ENCODE measurements at regions not wholly inside any gene's neighbourhood (a gene's known extent, or its start where the extent isn't known, plus 50 kb on each side); places are given as distances from the start of the nearest gene placed in this dataset.

DNA sequence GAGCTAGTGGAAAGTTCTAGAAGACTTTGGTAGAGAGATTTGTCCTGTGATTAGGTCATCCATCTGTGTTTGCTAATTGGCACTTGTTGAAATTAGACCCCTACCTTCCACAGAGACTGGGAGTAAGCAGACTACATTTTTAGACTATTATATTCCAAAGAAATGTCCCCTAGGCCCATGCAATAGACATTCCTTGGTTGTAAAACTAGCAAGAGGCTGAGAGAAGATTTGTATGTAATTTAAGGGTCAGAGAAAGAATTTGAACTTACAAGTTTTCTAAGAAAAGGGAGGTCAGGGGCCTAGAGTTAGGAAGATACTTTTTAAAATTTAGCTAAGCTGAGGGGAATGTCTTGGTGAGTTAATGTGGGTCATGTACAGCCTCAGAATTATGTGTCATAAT lies 470.7 kb upstream of the SLITRK1 start:
- Histone ChIP-seq H3K27me3 (no peaks in the 10 kb centered on the region), H3K9me3 (no peaks in the 10 kb centered on the region), H3K36me3 (no peaks in the 10 kb centered on the region), H3K4me1 (no peaks in the 10 kb centered on the region), H3K27ac (no peak overlapping the region), H3K4me3 (no peak overlapping the region)
- no peak for DNase-seq (ENCODE audit: low spot score in 2 of 2)
- TF ChIP-seq EP300 (IDR thresholded peaks at IDR 0.05) (no peak), POLR2A (IDR thresholded peaks at IDR 0.05) (no peak)
- TF ChIP-seq, protein P1, sequence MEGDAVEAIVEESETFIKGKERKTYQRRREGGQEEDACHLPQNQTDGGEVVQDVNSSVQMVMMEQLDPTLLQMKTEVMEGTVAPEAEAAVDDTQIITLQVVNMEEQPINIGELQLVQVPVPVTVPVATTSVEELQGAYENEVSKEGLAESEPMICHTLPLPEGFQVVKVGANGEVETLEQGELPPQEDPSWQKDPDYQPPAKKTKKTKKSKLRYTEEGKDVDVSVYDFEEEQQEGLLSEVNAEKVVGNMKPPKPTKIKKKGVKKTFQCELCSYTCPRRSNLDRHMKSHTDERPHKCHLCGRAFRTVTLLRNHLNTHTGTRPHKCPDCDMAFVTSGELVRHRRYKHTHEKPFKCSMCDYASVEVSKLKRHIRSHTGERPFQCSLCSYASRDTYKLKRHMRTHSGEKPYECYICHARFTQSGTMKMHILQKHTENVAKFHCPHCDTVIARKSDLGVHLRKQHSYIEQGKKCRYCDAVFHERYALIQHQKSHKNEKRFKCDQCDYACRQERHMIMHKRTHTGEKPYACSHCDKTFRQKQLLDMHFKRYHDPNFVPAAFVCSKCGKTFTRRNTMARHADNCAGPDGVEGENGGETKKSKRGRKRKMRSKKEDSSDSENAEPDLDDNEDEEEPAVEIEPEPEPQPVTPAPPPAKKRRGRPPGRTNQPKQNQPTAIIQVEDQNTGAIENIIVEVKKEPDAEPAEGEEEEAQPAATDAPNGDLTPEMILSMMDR (IDR thresholded peaks at IDR 0.05) = no peak

DNA sequence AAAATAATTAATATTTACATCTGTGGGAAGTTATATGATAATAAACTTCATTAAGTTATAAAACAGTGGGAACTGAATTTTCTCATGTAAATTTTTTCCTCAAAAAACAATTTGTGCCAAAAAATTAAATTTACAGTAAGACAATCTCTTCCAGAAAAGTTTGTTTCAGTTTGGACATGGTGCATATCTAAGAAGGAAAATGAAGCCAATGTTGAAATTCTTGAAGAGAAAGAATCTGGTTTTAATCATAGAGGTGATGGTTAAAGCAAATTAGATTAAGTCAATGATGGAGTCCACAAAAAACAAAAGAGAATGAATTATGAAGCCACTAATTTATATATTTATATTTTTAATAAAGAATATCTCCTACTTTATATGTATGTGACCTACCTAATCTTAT lies 457.2 kb upstream of the SLITRK1 start:
- Histone ChIP-seq H3K4me3 (no peak overlapping the region), H3K27ac (no peak overlapping the region), H3K4me1 (no peaks in the 10 kb centered on the region), H3K27me3 (no peaks in the 10 kb centered on the region), H3K9me3 (no peaks in the 10 kb centered on the region), H3K36me3 (no peaks in the 10 kb centered on the region)
- no peak for TF ChIP-seq POLR2A (IDR thresholded peaks at IDR 0.05)
- TF ChIP-seq, protein P1 (IDR thresholded peaks at IDR 0.05) = no peak
- no peak for TF ChIP-seq EP300 (IDR thresholded peaks at IDR 0.05)
- DNase-seq (ENCODE audit: low spot score in 2 of 2) = no peak

DNA sequence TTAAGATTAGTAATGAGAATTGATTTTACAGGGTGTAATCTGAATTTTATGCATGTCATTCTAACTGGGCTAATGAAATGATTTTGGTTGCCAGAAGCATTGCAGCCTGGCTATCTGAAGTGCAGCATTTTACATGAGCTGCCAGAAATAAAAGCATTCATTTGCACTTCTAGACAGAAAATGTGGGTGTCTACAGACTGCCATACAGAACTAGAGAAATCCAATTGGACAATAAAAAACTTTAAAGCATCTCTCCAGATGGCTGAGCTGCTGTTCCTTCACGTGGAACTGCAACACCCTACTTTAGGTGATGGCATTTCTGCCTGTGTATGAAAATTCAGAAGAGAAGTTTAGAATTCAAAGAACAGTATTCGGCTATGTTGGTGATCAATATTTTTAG lies 450.1 kb upstream of the SLITRK1 start:
- whole genome bisulfite sequencing, 2 donors = 69 to 71% methylated on average over 2 of the region's 2 CpGs
- H3K36me3 ChIP-seq = no peaks in the 10 kb centered on the region
- TF ChIP-seq, protein P1 (IDR thresholded peaks at IDR 0.05) = no peak
- TF ChIP-seq EP300 (IDR thresholded peaks at IDR 0.05) (no peak), POLR2A (IDR thresholded peaks at IDR 0.05) (no peak)
- no peak overlapping the region for H3K4me3 ChIP-seq
- no peak overlapping the region for H3K27ac ChIP-seq
- H3K27me3 ChIP-seq = no peaks in the 10 kb centered on the region
- DNase-seq (ENCODE audit: low spot score in 2 of 2) = no peak
- no peaks in the 10 kb centered on the region for H3K9me3 ChIP-seq
- H3K4me1 ChIP-seq = no peaks in the 10 kb centered on the region

DNA sequence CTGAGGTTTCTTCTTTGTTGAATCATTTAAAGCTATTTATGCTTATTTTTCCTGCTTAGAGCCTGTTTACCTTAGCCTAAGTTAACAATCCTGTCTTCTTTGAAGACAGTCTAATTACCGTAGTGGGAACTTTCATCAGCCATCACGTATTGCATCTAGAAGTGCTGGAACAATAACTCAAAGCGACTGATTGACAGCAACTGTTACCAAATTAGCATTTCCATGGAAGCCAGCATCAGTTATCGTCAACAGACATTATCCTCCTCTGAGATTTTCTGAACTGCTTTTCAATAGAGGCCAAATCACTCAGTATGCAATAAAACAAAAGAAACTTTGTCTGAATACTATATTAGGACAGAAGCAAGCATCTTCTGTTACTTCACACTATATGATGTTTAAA lies 433.3 kb upstream of the SLITRK1 start:
- Histone ChIP-seq H3K36me3 (no peaks in the 10 kb centered on the region), H3K27me3 (no peaks in the 10 kb centered on the region), H3K4me1 (no peaks in the 10 kb centered on the region), H3K27ac (no peak overlapping the region), H3K4me3 (no peak overlapping the region), H3K9me3 (no peaks in the 10 kb centered on the region)
- 27% methylated on average over 4 of the region's 4 CpGs for WGBS, 2 donors
- no peak for TF ChIP-seq EP300 (IDR thresholded peaks at IDR 0.05)
- no peak for TF ChIP-seq POLR2A (IDR thresholded peaks at IDR 0.05)
- TF ChIP-seq, protein P1 (IDR thresholded peaks at IDR 0.05) = no peak
- no peak for DNase-seq (ENCODE audit: low spot score in 2 of 2)

DNA sequence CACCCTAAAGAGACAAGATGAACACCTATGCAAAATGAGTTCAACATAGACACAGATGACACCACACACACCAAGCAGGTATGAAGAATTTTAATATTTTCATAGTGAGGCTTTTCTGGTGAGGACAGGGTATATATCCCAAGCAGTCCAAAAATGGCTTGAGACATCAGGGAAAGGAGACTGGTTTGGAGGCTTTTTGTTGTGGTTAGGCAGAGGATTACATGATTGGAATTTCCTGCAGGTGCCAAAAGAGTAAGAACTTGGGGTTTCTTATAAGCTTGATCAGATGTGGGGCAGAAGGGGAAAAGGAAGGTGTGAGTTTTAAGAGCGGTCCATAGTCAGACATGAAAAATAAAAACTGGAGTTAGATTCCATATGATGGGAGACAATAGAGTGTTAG lies 420.8 kb upstream of the SLITRK1 start:
- Histone ChIP-seq H3K9me3 (no peaks in the 10 kb centered on the region), H3K27ac (no peak overlapping the region), H3K4me3 (no peak overlapping the region), H3K4me1 (no peaks in the 10 kb centered on the region), H3K36me3 (no peaks in the 10 kb centered on the region), H3K27me3 (no peaks in the 10 kb centered on the region)
- 97 to 100% methylated on average over 1 of the region's 1 CpG for WGBS, 2 donors
- TF ChIP-seq EP300 (IDR thresholded peaks at IDR 0.05) (no peak), POLR2A (IDR thresholded peaks at IDR 0.05) (no peak)
- TF ChIP-seq, protein P1 (IDR thresholded peaks at IDR 0.05) = no peak
- DNase-seq (ENCODE audit: low spot score in 2 of 2) = no peak

Measured in tibial nerve (tissue), 4 donors.